ENCODE measurements at regions not wholly inside any gene's neighbourhood (a gene's known extent, or its start where the extent isn't known, plus 50 kb on each side); places are given as distances from the start of the nearest gene placed in this dataset.
A peak's percentile ranks its signal among the peaks of the same experiment; 100 is the strongest.

GRCh38 chr1:188817814-188818213 is 1659.8 kb downstream of the BRINP3 start:
- Histone ChIP-seq H3K4me1 (ENCODE audit: control insufficient read depth in 5 of 5, insufficient read depth in 5 of 5, low read length in 5 of 5) (no peaks in the 10 kb centered on the region), H3K4me3 (no peak overlapping the region), H3K27me3 (ENCODE audit: control insufficient read depth in 3 of 3, insufficient read depth in 3 of 3, low read length in 2 of 3) (no peaks in the 10 kb centered on the region), H3K9ac (ENCODE audit: insufficient read depth in 1 of 2, low read length in 2 of 2) (no peak overlapping the region), H3K27ac (ENCODE audit: low read depth in 1 of 2, low read length in 1 of 2) (no peak overlapping the region), H3K9me3 (ENCODE audit: control insufficient read depth in 4 of 4, insufficient read depth in 3 of 4, low read length in 3 of 4) (peaks cover 0 to under 1% (median 0%) of the 10 kb centered on the region in 4 donors), H3K36me3 (ENCODE audit: control insufficient read depth in 4 of 4, insufficient read depth in 4 of 4, low read length in 4 of 4) (no peaks in the 10 kb centered on the region)
- DNase-seq = no peak
- no peak for ATAC-seq (ENCODE audit: insufficient read depth, low FRiP score)
- WGBS, 2 donors = 38 to 53% methylated on average over 1 of the region's 1 CpG
- no peak for TF ChIP-seq CTCF (IDR thresholded peaks at IDR 0.05; ENCODE audit: control extremely low read depth, extremely low read depth)

DNA sequence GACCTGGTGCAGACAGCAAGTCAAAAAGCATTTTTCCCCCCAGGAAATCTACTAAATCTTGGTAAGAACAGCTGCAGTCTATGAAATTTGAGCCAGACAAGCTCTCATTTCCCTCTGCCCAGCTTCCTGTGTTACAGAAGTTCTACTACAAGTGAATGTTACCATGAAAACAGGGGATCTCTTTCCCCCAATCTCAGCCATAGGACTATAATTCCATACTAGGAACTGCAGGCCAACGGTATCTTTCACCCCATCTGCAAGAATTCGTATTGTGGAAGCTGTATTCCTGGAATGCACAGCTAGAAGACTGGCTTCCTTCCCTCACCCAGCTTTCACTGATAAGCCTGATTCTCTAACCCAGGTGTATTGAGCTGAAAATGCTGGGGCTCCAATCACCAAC is 1655.4 kb downstream of the BRINP3 start:
- TF ChIP-seq CTCF (IDR thresholded peaks at IDR 0.05; ENCODE audit: control extremely low read depth, extremely low read depth) = no peak
- DNase-seq = peak in 2 of 3 donors; percentile 0 to 20
- no peak overlapping the region for H3K27ac ChIP-seq (ENCODE audit: low read depth in 1 of 2, low read length in 1 of 2)
- no peaks in the 10 kb centered on the region for H3K9me3 ChIP-seq (ENCODE audit: control insufficient read depth in 4 of 4, insufficient read depth in 3 of 4, low read length in 3 of 4)
- H3K27me3 ChIP-seq (ENCODE audit: control insufficient read depth in 3 of 3, insufficient read depth in 3 of 3, low read length in 2 of 3) = no peaks in the 10 kb centered on the region
- H3K36me3 ChIP-seq (ENCODE audit: control insufficient read depth in 4 of 4, insufficient read depth in 4 of 4, low read length in 4 of 4) = no peaks in the 10 kb centered on the region
- no peak overlapping the region for H3K9ac ChIP-seq (ENCODE audit: insufficient read depth in 1 of 2, low read length in 2 of 2)
- WGBS, 2 donors = 36 to 39% methylated on average over 2 of the region's 2 CpGs
- no peak for ATAC-seq (ENCODE audit: insufficient read depth, low FRiP score)
- no peak overlapping the region for H3K4me3 ChIP-seq
- no peaks in the 10 kb centered on the region for H3K4me1 ChIP-seq (ENCODE audit: control insufficient read depth in 5 of 5, insufficient read depth in 5 of 5, low read length in 5 of 5)

DNA sequence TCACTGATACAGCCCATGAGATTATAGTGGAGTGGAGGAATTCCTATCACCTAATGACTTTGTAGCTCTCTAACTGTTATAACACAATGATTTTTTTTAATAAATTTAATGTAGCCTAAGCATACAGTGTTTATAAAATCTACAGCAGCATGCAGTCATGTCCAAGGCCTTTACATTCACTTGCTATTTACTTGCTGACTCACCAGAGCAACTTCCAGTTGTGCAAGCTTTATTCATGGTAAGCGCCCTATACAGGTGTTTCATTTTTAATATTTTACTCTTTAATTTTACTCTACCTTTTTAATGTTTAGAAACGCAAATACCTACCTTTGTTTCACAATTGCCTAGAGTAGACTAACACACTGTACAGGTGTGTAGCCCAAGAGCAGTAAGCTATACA is 1652.2 kb downstream of the BRINP3 start:
- Histone ChIP-seq H3K9me3 (ENCODE audit: control insufficient read depth in 4 of 4, insufficient read depth in 3 of 4, low read length in 3 of 4) (no peaks in the 10 kb centered on the region), H3K9ac (ENCODE audit: insufficient read depth in 1 of 2, low read length in 2 of 2) (no peak overlapping the region), H3K27me3 (ENCODE audit: control insufficient read depth in 3 of 3, insufficient read depth in 3 of 3, low read length in 2 of 3) (no peaks in the 10 kb centered on the region), H3K4me3 (no peak overlapping the region), H3K36me3 (ENCODE audit: control insufficient read depth in 4 of 4, insufficient read depth in 4 of 4, low read length in 4 of 4) (no peaks in the 10 kb centered on the region), H3K4me1 (ENCODE audit: control insufficient read depth in 5 of 5, insufficient read depth in 5 of 5, low read length in 5 of 5) (no peaks in the 10 kb centered on the region), H3K27ac (ENCODE audit: low read depth in 1 of 2, low read length in 1 of 2) (no peak overlapping the region)
- TF ChIP-seq CTCF (IDR thresholded peaks at IDR 0.05; ENCODE audit: control extremely low read depth, extremely low read depth) = no peak
- 90% methylated on average over 2 of the region's 2 CpGs for WGBS, 2 donors
- ATAC-seq (ENCODE audit: insufficient read depth, low FRiP score) = no peak
- DNase-seq = no peak

DNA sequence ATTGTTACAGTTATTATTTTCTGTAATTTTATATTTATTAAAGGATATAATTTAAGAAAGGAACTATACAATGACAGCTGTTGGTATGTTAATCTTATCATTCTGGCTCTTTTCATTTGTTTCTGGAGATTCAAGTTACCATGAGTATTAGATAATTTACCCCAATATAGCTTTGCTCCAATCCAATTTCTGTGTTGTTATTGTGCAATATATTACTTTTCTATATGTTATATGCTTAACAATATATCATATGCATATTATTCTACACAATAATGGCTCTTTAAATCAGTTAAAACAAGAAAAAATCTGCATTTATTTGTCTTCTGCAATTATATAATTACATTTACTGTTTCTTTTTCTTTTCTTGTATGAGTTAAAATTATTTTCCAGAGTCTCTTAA is 1650.9 kb downstream of the BRINP3 start:
- Histone ChIP-seq H3K9me3 (ENCODE audit: control insufficient read depth in 4 of 4, insufficient read depth in 3 of 4, low read length in 3 of 4) (no peaks in the 10 kb centered on the region), H3K9ac (ENCODE audit: insufficient read depth in 1 of 2, low read length in 2 of 2) (no peak overlapping the region), H3K4me3 (no peak overlapping the region), H3K27ac (ENCODE audit: low read depth in 1 of 2, low read length in 1 of 2) (no peak overlapping the region), H3K36me3 (ENCODE audit: control insufficient read depth in 4 of 4, insufficient read depth in 4 of 4, low read length in 4 of 4) (no peaks in the 10 kb centered on the region), H3K27me3 (ENCODE audit: control insufficient read depth in 3 of 3, insufficient read depth in 3 of 3, low read length in 2 of 3) (no peaks in the 10 kb centered on the region), H3K4me1 (ENCODE audit: control insufficient read depth in 5 of 5, insufficient read depth in 5 of 5, low read length in 5 of 5) (no peaks in the 10 kb centered on the region)
- DNase-seq (no peak), ATAC-seq (ENCODE audit: insufficient read depth, low FRiP score) (no peak)
- TF ChIP-seq CTCF (IDR thresholded peaks at IDR 0.05; ENCODE audit: control extremely low read depth, extremely low read depth) = no peak
